Activated CD4-positive, alpha-beta T cell treated with anti-CD3 and anti-CD28 coated beads, Interleukin-10, Interleukin-2, amounts not matched to agents 100 ng/mL and 50 ng/mL, durations not matched to agents 16 hours and 8 hours (primary cell): ENCODE measurements at regions not wholly inside any gene's neighbourhood (a gene's known extent, or its start where the extent isn't known, plus 50 kb on each side); places are given as distances from the start of the nearest gene placed in this dataset.

Experiments used
- DNase-seq: peaks from one replicate; pipeline ENCODE4 v3.0.0-alpha.2; 2020

DNA sequence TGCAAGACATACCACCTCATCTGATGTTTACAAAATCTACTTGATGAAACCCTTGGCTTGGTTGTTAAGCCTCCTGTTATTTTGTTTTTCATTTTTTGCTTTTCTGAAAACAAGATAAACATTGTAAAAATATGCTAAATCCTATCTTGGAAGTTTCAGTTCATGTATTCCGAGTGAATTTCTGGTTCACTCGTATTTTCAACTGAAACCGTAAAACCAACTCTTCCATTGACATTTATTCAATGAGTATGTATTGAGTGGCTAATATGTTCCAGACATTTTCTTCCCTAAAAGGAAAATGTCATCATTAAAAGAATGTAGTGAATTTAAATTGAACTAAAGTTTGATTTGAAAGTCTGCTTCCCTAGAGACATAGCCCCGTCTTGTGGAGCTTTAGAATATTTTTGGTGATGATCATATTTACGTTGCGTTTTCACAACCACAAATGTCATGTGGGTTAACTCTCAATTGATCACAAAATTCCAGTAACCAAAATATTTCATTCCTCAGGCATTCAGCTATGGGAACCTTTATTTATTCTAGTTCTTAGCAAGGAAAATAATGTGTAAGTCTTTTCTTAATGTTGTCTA, 204.2 kb downstream of the MBD2 start:
- no peak for DNase-seq

DNA sequence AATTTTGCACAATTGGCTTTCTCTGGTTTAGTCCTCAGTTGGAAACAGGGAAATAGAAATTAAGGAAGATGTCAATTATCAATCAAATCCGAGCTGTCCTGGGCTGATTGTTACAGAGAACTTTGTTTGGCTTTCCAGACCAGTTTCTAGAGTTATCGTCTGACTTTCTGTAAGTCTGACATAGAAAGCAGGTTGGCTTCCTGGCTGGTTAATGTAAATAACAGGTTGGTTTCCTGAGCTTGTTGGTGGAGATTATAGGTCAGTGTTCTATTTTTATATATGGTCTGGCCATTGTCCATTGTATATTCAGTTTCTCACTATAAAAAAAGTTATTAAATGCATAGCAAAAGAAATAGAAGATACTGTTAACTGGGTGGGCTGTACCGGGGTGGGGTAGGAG, 204.8 kb downstream of the MBD2 start:
- DNase-seq: no peak

DNA sequence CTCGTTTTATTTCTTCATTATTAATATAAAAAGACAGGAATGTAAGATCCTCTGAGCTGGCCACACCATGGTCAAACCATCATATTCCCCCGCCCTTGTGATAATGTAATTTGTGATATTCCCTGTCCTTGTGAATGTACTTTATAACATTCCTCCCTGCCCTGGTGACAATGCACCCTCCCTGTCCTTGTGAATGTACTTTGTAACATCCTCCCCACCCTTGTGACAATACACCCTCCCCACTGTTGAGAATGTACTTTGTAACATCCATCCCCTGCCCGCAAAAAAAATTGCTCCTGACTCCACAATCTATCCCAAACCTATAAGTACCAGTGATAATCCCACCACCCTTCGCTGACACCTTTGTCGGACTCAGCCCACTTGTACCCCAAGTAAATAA, 211.0 kb downstream of the MBD2 start:
- no peak for DNase-seq

GRCh38 chr18:54004828-54005227, 219.6 kb downstream of the MBD2 start:
- DNase-seq: no peak

DNA sequence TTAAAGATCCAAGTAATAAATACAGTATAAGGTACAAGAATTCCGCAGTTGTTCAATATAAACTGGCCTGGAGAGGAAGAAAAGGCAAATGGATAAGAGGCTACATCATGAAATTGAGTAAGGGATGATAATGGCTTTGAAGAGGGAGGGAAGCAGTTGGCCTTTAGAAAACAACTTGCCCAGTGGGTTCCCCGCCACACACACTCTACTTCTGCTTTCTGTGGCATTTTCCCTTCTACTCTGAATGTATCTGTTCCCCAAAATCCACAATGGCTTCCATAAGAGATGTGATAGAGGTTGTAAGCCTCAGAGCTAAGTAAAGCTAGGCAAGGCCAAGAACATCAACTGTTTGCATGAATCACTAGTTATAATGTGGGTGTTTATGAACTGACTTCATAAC, 221.3 kb downstream of the MBD2 start:
- DNase-seq: no peak

GRCh38 chr18:53997064-53997463, 227.4 kb downstream of the MBD2 start:
- DNase-seq: no peak

- no peak for DNase-seq
These were observed 230.5 kb downstream of the MBD2 start for GRCh38 chr18:53994016-53994415.

DNA sequence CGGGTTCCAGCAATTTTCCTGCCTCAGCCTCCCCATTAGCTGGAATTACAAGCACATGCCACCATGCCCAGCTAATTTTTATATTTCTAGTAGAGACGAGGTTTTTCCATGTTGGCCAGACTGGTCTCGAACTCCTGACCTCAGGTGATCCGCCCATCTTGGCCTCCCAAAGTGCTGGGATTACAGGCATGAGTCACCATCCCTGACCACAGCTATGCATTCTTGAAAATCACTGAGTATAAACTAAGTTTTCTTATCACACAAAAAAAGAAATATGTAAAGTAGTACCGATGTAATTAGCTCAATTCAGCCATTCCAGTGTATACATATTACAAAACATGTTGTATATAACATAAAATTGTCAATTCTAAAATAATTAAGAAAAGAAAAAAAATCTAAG, 232.7 kb downstream of the MBD2 start:
- no peak for DNase-seq

- no peak for DNase-seq
These were observed 233.3 kb downstream of the MBD2 start for GRCh38 chr18:53991202-53991601.

- DNase-seq: no peak
These were observed 234.0 kb downstream of the MBD2 start for GRCh38 chr18:53990485-53990884.

GRCh38 chr18:53984021-53984420, 240.4 kb downstream of the MBD2 start:
- no peak for DNase-seq

DNA sequence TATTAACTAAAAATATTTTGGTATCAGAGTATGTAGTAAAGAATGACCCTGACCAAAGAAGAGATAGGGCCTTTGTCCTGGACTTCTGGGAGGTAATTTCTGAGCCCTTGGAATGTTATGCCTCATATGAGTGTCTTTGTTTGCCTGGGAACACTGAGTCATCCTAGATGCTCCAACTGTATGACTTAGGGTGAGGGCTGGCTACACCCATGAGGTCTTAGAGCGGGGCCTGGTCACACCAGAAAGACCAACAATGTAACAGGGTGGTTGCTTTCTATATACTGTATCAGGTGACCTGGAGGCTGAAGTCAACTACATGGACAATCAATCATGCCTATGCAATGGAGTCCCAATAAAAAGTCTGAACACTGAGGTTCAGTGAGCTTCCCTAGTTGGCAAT, 253.1 kb downstream of the MBD2 start:
- no peak for DNase-seq

- DNase-seq: no peak
These were observed 271.8 kb downstream of the MBD2 start for GRCh38 chr18:53952700-53953099.

DNA sequence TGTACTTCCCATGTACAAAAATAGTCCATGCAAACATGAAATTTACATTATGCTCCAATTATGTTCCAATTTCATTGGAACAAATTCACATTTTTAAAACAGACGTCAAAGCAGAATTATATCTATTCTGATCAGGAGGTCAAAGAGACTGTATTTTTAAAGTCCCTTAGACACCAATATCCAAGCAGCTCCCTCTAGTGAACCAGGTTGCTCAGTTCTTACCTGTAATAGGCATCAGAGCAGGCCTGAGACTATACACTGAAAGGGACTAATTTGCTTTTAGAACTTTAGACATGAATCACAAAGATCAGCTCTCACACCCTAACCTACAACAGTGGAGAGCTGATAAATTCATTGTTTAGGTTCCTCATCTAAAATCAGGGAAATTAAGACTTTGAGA, 273.9 kb downstream of the MBD2 start:
- DNase-seq: no peak

DNA sequence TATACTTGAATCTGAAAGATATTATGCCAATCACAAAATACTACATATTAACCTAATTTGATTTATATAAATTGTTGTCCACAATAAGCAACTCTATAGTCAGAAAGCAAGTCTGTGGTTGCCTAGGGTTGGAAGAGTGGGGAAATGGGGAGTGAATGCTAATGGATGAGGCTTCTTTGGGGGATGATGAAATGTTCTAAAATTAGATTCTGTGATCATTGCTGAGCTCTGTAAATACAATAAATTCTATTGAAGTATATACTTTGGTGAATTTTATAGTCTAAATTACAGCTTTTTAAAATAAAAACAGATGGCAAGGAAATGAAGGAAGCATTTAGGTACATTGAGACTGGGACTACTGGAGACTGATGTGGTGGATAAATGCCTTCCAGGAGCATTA, 275.5 kb downstream of the MBD2 start:
- DNase-seq: no peak

DNA sequence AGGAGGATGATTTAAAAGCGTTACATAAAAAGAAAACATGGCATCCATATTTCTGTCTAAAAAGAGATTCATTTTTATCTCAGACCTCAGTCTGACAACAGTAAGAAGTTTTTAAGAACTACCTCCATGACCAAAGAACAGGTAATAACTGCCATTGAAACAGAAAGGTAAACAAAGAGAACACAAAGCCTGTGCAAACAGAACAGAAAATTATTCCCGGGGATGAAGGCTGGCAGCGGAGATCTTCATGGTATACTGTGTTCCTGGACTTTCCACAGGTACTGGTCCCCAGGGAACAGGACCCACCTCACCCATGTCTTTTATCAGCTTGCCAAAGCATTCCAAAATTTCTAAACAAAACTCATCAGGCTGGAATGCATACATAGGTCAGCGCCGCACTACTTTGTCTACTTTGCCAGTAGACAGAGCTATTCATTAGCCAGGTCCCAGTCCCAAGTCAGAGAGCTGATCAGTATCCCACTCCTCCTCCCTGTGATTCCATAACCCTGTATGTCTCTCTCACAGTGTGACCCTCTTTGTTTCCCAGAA, 277.3 kb downstream of the MBD2 start:
- no peak for DNase-seq

DNA sequence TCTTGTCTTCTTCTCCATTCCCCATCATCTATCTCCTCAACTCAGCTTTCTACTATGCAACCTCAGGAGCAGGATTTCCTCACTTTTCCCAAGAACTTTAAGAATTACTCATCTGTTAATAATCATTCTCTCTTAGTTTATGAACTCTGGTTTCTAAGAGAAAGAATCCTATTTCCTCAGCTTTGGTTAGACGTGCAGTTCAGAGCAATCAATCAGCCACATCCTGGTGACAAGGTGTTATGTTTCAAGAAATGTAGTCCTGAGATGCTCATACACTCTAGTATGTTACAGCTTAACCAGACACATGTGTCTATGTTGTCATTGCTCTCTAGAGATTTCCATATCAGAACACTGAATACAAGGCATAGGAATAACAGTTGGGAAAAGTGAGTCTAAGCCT, 277.9 kb downstream of the MBD2 start:
- DNase-seq: no peak

DNA sequence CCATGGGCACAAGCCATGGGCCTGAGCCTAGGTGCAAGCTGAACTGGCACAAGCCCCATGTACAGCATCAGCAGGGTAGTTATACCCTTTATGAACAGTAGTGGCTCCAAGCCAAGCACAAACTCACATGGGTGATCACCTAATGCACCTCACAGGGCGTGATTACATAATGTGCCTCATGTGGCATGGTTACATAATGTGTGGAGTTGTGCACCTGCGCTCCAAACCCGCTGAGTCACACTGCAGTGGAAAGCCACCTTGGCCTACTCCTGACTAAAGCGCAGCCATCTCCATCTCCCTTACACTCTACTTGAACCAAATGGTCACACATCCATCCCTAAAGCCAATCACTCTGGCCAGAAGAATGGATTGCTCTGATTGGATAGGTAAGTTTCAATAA, 279.7 kb downstream of the MBD2 start:
- DNase-seq: no peak

GRCh38 chr18:53943326-53943860, 281.1 kb downstream of the MBD2 start:
- DNase-seq: no peak

DNA sequence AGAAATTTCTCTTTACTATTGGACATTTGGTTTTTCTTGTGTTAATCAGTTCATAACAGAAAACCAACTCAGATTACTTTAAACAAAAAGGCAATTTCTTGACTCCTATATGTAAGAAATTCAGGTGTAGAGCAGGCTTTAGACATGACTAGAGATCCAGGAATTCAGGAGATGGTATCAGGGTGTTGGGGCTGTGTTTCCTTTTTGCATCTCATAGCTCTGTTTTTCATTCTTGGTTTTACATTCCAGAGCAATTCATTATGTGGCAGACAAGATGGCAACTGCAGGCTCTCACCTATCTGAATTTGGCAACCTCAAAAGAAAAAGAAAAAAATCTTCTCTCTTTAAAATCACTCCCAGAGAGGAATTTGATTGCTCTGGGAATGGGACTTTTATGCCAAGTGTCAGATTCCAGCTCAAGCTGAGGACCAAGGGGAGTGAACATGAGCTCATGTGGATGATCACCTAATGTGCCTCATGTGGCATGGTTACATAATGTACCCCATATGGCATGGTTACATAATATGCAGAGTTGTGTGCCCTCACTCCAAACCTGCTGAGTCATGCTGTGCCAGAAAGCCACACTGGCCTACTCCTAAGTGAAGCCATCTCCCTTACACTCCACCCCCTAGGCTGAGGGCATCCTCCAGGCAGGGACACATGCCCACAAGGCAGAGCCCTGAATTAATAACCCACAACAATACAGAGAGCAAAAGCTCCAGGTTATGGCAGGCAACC, 282.7 kb downstream of the MBD2 start:
- no peak for DNase-seq

DNA sequence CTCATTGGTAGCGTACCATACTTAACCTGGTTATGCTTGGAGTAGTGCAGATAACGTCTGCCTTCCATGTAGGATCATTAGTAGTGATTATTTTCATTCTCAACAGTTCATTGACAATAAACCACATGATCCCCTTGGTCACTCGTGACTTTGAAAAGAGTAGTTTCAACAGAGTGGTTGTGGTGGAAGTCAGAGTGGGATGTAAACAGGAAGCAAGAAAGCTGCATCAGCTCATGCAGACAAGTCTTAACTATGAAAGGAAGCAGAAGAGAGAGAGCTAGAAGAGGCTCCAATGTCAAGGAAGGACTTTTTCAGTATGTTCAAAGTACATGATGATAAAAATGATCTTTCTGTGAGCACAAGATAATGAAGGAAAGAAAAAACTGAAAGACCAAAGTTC, 287.4 kb downstream of the MBD2 start:
- DNase-seq: no peak

DNA sequence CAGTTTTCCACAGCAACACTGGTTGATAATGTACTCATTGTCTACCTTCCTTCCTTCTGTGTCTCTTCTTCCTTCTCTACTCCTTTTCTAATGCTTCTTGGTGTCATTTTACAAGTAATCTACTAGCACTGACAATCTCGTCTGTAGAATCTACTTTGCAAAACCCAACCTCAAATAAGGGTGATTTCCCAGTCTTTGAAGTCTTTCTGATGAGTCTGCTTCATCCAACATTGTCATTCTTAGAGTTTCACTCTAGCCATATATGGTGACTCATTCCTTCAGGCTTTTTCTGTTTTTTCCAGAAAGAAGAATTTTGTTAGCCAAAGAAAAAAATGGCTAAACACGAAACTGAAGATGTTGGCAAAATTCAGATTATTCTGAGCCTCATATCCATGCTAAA, 288.7 kb downstream of the MBD2 start:
- DNase-seq: no peak

GRCh38 chr18:53935399-53935798, 289.1 kb downstream of the MBD2 start:
- no peak for DNase-seq

DNA sequence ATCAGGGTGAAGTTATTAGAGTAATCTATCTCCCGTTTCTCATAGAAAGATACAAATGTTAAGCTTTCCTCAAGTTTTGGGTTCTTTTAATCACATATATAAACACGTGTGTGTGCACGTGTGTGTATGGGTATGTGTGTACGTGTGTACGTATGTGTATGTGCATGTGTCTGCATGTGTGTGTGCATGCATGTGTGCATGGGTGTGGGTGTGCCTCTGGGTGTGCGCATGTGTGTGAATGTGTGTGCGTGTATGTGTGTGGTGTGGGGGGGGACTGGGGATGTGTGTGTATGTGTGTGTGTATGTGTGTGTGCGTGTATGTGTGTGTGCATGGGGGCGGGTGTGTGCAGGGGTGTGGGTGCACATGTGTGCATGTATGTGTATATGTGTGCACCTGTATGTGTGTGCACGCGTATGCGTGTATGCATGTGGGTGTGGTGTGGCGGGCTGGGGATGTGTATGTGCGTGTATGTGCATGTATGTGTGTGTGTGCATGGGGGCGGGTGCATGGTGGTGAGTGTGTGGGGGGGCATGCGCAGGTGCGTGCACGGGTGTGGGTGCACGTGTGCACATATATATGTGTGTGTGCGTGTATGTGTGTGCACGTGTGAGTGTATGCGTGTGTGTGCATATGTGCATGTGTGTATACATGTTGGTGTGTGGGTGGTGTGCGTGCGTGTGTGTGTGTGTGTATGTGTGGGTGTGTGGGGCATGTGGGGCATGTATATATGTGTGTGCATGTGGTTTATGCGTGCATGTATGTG, 304.0 kb downstream of the MBD2 start:
- no peak for DNase-seq
